ENCODE measurements at regions not wholly inside any gene's neighbourhood (a gene's known extent, or its start where the extent isn't known, plus 50 kb on each side); places are given as distances from the start of the nearest gene placed in this dataset.

DNA sequence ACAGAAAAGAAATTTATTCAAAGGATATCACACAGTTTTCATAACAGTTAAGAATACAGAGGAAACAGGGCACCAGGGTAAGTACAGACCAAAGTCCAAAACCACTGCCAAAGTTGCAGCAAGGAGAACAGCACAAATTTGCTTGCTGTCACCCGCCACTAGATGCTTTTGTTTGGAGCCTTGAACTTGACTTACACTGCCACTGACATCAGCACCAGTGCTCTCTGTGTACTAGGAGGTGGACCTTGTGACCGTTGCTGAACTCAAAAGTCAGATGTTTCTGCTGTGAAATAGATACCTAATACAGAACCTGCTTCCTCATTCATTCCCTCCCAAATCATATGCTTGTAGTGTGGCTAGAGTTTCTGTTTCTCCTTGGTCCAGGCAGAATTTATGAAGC lies 578.3 kb upstream of the TMEFF2 start:
- no peak overlapping the region for H3K4me3 ChIP-seq (ENCODE audit: low read length)
- H3K9me3 ChIP-seq (replicated peaks; ENCODE audit: insufficient read depth, low read length), result no peaks in the 10 kb centered on the region
- no peaks in the 10 kb centered on the region for H3F3A ChIP-seq (ENCODE audit: insufficient read depth, low read length)
- no peak overlapping the region for H3K27ac ChIP-seq (ENCODE audit: low read length)
- H4K20me1 ChIP-seq (ENCODE audit: insufficient read depth, low read length), result no peaks in the 10 kb centered on the region
- no peak overlapping the region for H3K4me2 ChIP-seq (ENCODE audit: low read depth, low read length)
- H3K4me1 ChIP-seq (ENCODE audit: low read length), result no peaks in the 10 kb centered on the region
- no peak overlapping the region for H2AFZ ChIP-seq (ENCODE audit: low read length)
- no peak for DNase-seq
- H3K9me2 ChIP-seq (replicated peaks; ENCODE audit: insufficient read depth, low read length), result no peaks in the 10 kb centered on the region
- H3K27me3 ChIP-seq (replicated peaks; ENCODE audit: insufficient read depth, low read length), result no peaks in the 10 kb centered on the region
- TF ChIP-seq, protein P1, sequence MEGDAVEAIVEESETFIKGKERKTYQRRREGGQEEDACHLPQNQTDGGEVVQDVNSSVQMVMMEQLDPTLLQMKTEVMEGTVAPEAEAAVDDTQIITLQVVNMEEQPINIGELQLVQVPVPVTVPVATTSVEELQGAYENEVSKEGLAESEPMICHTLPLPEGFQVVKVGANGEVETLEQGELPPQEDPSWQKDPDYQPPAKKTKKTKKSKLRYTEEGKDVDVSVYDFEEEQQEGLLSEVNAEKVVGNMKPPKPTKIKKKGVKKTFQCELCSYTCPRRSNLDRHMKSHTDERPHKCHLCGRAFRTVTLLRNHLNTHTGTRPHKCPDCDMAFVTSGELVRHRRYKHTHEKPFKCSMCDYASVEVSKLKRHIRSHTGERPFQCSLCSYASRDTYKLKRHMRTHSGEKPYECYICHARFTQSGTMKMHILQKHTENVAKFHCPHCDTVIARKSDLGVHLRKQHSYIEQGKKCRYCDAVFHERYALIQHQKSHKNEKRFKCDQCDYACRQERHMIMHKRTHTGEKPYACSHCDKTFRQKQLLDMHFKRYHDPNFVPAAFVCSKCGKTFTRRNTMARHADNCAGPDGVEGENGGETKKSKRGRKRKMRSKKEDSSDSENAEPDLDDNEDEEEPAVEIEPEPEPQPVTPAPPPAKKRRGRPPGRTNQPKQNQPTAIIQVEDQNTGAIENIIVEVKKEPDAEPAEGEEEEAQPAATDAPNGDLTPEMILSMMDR (IDR thresholded peaks at IDR 0.05; ENCODE audit: low read length), result no peak
- H3K36me3 ChIP-seq (replicated peaks; ENCODE audit: insufficient read depth, low read length), result no peaks in the 10 kb centered on the region
- H3K9ac ChIP-seq (ENCODE audit: low read length), result no peak overlapping the region
- no peaks in the 10 kb centered on the region for H3K79me2 ChIP-seq (ENCODE audit: low read length)

DNA sequence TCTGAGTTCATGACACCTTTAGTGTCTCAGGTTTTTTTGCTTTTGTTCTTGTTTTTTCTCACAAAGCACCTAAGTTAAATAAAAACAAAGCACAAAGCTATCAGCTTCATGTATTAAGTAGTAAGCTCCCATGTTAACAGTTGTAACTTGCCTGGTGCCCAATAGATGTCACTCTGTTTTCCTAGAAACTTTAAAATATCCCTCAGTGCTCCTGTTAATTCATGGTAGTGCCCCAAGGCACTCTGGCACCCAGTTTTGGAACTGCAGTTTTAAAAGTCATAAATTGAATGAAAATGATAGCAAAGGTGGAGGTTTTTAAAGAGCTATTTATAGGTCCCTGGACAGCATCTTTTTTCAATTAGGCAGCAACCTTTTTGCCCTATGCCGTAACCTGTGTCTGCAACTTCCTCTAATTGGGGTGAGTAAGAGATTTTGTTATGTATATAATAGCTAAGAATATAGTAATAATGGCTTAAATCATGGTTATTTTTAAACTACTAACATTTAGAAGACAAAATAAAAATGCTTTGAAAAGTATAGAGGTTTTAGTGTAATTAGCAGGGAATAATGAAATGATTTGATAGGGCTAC lies 555.0 kb upstream of the TMEFF2 start:
- TF ChIP-seq, protein P1 (IDR thresholded peaks at IDR 0.05; ENCODE audit: low read length), result no peak
- TF ChIP-seq EZH2phosphoT487 (IDR thresholded peaks at IDR 0.05; ENCODE audit: low read length) (no peak), EZH2 (optimal IDR thresholded peaks at IDR 0.05; ENCODE audit: low read depth, low read length) (no peak)
- Histone ChIP-seq H3F3A (ENCODE audit: insufficient read depth, low read length) (no peaks in the 10 kb centered on the region), H3K4me1 (ENCODE audit: low read length) (no peaks in the 10 kb centered on the region), H3K4me2 (ENCODE audit: low read depth, low read length) (no peak overlapping the region), H3K27me3 (replicated peaks; ENCODE audit: insufficient read depth, low read length) (no peaks in the 10 kb centered on the region), H4K20me1 (ENCODE audit: insufficient read depth, low read length) (no peaks in the 10 kb centered on the region), H2AFZ (ENCODE audit: low read length) (no peak overlapping the region), H3K27ac (ENCODE audit: low read length) (no peak overlapping the region), H3K36me3 (replicated peaks; ENCODE audit: insufficient read depth, low read length) (no peaks in the 10 kb centered on the region), H3K9me3 (replicated peaks; ENCODE audit: insufficient read depth, low read length) (no peaks in the 10 kb centered on the region), H3K9me2 (replicated peaks; ENCODE audit: insufficient read depth, low read length) (no peaks in the 10 kb centered on the region), H3K9ac (ENCODE audit: low read length) (no peak overlapping the region), H3K79me2 (ENCODE audit: low read length) (no peaks in the 10 kb centered on the region), H3K4me3 (ENCODE audit: low read length) (no peak overlapping the region)
- peak; percentile 9 for DNase-seq

DNA sequence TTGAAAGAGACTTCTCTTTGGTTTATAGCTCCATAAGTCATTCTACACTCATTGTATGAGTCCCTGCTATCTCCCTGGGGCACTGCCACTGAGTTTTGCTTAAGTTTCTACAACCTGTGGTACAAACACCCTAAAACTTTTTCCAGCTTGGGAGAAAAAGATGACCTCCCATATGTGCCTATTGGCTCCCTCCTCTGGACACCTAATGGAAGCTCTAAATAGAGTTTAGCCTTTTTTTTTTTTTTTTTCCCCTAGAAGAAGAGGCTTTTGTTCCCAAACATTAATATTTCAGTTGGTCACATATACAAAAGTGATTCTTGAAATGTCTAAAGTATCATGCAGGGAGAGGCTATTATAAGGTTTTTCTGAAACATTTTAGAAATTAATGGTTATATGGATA lies 547.2 kb upstream of the TMEFF2 start:
- Histone ChIP-seq H2AFZ (ENCODE audit: low read length) (no peak overlapping the region), H3K27ac (ENCODE audit: low read length) (no peak overlapping the region), H3K27me3 (replicated peaks; ENCODE audit: insufficient read depth, low read length) (no peaks in the 10 kb centered on the region), H3K4me1 (ENCODE audit: low read length) (no peaks in the 10 kb centered on the region), H3F3A (ENCODE audit: insufficient read depth, low read length) (no peaks in the 10 kb centered on the region), H3K36me3 (replicated peaks; ENCODE audit: insufficient read depth, low read length) (no peaks in the 10 kb centered on the region), H3K4me2 (ENCODE audit: low read depth, low read length) (no peak overlapping the region), H3K9me2 (replicated peaks; ENCODE audit: insufficient read depth, low read length) (no peaks in the 10 kb centered on the region), H3K9me3 (replicated peaks; ENCODE audit: insufficient read depth, low read length) (no peaks in the 10 kb centered on the region), H3K79me2 (ENCODE audit: low read length) (no peaks in the 10 kb centered on the region), H3K9ac (ENCODE audit: low read length) (no peak overlapping the region), H4K20me1 (ENCODE audit: insufficient read depth, low read length) (no peaks in the 10 kb centered on the region), H3K4me3 (ENCODE audit: low read length) (no peak overlapping the region)
- TF ChIP-seq, protein P1 (IDR thresholded peaks at IDR 0.05; ENCODE audit: low read length), result peak; percentile 19
- no peak for TF ChIP-seq EZH2phosphoT487 (IDR thresholded peaks at IDR 0.05; ENCODE audit: low read length)
- TF ChIP-seq EZH2 (optimal IDR thresholded peaks at IDR 0.05; ENCODE audit: low read depth, low read length), result no peak
- DNase-seq, result no peak
